Astrocyte of the spinal cord (primary cell): ENCODE measurements at regions not wholly inside any gene's neighbourhood (a gene's known extent, or its start where the extent isn't known, plus 50 kb on each side); places are given as distances from the start of the nearest gene placed in this dataset.

Experiments used
- DNase-seq: peaks from one replicate; pipeline ENCODE4 v3.0.0; 2011; ENCODE audit warnings: low read depth, low spot score
- H3K4me3 ChIP-seq: 2 replicates; pipeline ENCODE4 v1.5.1; 2011; ENCODE audit warnings: low read depth, mild to moderate bottlenecking, low read length, moderate library complexity
- in situ Hi-C: cut with HindIII; loops from 2 replicates; pipeline ENCODE4 v1.10.0; 2017; ENCODE audit warnings: low sequenced_read_pairs
- TF ChIP-seq, protein P1 (sequence below): IDR thresholded peaks from 2 replicates; pipeline ENCODE4 v1.5.1; 2012; ENCODE audit warnings: low read depth, mild to moderate bottlenecking, low read length, inconsistent platforms

DNA sequence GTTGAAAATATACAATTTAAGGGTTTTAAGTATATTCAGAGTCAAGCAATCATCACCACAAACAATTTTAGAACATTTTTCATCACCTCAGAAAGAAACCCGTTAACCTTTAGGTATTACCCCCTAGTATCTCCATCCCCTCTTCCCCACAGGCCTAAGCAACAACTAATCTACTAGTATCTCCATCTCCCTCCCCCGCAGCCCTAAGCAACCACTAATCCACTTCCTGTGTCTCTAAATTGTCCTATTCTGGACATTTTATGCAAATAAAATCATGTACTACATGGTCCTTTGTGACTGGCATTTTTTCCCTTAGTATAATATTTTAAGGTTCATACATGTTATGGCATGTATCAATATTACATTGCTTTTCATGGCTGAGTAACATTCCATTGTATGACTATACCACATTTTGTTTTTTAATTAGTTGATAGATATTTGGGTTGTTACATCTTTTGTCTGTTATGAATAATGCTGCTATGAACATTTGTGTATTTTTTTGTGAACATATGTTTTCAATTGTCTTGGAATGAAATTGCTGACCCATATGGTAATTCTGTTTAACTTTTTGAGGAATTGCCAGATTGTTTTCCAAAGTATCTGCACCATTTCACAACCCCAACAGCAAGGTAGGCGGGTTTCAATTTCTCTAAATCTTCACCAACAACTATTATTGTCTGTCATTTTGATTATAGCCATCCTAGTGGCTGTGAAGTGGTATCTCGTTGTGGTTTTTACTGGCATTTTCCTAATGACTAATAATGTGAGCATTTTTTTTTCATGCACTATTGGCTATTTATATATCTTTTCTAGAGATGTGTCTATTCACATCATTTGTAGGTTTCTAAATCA lies 215.6 kb upstream of the CD96 start:
- TF ChIP-seq, protein P1, sequence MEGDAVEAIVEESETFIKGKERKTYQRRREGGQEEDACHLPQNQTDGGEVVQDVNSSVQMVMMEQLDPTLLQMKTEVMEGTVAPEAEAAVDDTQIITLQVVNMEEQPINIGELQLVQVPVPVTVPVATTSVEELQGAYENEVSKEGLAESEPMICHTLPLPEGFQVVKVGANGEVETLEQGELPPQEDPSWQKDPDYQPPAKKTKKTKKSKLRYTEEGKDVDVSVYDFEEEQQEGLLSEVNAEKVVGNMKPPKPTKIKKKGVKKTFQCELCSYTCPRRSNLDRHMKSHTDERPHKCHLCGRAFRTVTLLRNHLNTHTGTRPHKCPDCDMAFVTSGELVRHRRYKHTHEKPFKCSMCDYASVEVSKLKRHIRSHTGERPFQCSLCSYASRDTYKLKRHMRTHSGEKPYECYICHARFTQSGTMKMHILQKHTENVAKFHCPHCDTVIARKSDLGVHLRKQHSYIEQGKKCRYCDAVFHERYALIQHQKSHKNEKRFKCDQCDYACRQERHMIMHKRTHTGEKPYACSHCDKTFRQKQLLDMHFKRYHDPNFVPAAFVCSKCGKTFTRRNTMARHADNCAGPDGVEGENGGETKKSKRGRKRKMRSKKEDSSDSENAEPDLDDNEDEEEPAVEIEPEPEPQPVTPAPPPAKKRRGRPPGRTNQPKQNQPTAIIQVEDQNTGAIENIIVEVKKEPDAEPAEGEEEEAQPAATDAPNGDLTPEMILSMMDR = no peak
- in situ Hi-C loops = no loop called here
- DNase-seq = peak; percentile 45
- H3K4me3 ChIP-seq = no peak overlapping the region

DNA sequence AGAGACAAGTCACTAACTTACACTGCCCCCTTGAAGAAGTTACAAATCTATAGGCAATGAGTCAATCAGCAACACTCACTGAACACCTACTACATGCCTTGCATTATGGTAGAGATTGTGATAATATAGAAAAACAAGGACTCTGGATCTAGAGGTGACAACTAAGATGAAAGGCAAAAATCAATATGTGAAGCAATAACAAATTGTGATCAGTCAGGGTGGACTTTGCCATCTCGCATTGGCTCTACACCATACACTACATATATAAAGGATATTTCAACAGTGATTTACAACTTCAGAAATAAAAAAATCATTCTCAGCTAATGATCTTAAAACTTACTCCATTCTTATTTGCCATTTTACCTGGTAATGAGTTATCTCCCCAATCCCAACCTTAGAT lies 210.7 kb upstream of the CD96 start:
- no peak for DNase-seq
- in situ Hi-C loops = no loop called here
- TF ChIP-seq, protein P1 = no peak
- no peak overlapping the region for H3K4me3 ChIP-seq

DNA sequence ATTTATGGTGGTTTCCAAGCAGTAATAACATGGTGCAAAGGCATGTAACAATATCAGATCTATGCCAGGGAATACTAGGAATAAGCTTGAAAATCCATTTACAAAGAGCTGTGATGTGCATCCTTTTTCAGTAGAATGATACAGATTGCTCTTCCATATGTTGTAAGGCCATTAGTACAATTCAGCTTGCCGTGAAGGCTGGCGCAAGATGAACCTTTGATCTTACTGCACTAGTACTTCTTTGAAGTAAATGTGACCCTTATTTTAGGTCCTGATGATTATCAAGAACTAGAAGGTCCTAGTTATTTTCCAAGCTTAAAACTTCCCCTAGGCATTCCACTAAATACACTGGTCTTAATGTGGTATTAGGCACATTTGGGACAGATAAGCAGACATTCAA lies 210.1 kb upstream of the CD96 start:
- no peak for DNase-seq
- TF ChIP-seq, protein P1 = no peak
- no peak overlapping the region for H3K4me3 ChIP-seq
- in situ Hi-C loops = no loop called here

DNA sequence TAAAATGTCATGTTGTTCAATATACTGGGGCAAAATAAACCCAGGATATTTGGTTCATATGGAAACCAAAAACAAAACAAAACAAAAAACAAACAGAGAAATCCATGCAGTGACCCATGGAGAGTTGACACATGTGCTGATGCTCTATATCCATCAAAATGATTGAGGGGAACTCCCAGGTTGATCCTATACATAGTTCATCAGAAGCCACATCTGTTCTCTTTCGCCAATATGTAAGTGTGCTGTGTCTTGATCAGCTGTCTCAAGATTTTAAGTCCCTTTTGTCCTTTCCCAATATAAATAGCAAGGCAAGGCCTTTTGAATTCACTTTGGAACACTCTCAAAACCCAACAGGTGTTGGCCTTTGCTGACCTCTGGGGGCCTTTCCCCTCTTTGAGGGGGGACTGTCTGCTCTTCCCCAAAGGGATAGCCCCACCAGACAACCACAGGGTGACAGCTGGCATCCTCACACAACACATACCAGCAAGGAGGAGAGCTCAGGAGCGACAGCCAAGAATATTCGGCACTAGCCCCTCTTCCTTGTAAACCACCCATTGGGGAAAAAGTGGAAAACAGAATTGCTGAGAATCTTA lies 209.4 kb upstream of the CD96 start:
- TF ChIP-seq, protein P1 = no peak
- no peak overlapping the region for H3K4me3 ChIP-seq
- no peak for DNase-seq
- in situ Hi-C loops = no loop called here

DNA sequence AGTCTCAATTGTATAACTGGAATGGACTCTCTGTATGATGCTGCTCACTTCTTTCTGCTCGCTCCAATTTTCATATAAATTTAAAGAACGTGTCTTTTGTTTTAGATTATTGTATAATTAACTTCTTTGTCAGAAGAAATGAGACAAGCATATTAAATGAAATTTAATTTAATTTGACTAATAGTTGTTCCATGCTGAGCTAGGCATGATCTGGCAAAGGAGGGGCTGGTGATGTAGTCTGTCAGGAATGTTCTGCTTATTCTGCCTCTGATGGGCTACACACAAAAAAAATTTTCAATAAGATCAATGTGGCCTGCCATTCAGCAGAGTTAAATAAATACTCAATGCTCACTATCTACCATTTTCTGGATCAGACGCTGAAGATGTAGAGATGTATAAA lies 208.4 kb upstream of the CD96 start:
- TF ChIP-seq, protein P1 = no peak
- peak; percentile 45 for DNase-seq
- H3K4me3 ChIP-seq = no peak overlapping the region
- in situ Hi-C loops = no loop called here

DNA sequence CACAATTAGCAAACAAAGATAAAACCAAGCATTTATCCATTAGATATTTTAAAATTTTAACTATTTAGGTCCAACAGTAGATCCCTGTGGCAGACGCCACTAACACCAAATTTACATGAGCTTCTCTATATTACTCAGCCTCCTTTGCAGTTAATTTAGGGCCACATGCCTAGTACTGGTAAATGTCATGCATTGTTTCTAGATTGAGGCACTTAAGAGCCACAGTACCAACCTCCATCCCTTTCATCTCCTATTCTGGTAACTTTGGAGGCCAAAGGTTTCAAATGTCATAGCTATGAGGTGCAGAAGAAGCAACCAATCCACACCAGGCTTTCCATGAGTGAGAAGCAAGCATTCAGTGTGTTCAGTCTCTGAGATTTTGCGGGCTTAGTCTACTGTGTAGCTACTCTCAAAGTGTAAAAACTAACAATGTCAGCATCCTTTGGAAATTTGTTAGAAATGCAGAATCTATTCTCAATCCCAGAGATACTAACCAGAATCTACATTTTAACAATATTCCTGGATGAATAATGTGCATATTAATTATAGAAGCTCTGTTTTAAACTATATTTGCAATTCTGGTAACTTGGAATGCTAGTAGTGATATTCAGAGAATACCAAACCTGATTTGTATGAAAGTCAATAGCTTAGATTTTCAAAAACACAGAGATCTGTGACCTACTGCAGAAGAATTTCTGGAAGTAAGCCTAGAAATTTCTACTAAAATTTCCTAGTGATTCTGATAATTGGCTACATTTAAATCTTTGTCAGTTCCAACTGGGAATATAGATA lies 206.3 kb upstream of the CD96 start:
- DNase-seq = no peak
- in situ Hi-C loops = no loop called here
- H3K4me3 ChIP-seq = no peak overlapping the region
- TF ChIP-seq, protein P1 = no peak
